B cell (primary cell): ENCODE measurements at regions not wholly inside any gene's neighbourhood (a gene's known extent, or its start where the extent isn't known, plus 50 kb on each side); places are given as distances from the start of the nearest gene placed in this dataset.

Experiments
- ATAC-seq: fragments of 200-7000 bp; cut with Tn5 transposase; one replicate; pipeline ENCODE4 v1.10.0; 2021; ENCODE audit warnings: low read depth, mild to moderate bottlenecking, moderate number of reproducible peaks, moderate library complexity
- CTCF ChIA-PET: fragments of 350-600 bp; sonication (Branson Sonifier 250); formaldehyde crosslinking; loops from one replicate; lab custom pipeline; 2021; ENCODE audit warnings: antibody characterized with exemption, inconsistent platforms; lab: Charles Lee
- POLR2A ChIA-PET: fragments of 350-600 bp; sonication (Branson Sonifier 250); formaldehyde crosslinking; loops from one replicate; lab custom pipeline; 2021; ENCODE audit warnings: antibody characterized with exemption; lab: Charles Lee
- DNase-seq: peaks from one replicate; pipeline ENCODE4 v3.0.0; 2013
- H2AFZ ChIP-seq: 2 replicates; pipeline ENCODE4 v1.6.1; 2012; ENCODE audit warnings: mild to moderate bottlenecking, low read depth, low read length; ENCODE audit not compliant: insufficient read depth, poor library complexity, severe bottlenecking
- H3K27ac ChIP-seq, 2 donors: 1 replicate in 1 of 2; 2 replicates in 1 of 2; pipeline ENCODE4 v1.5.1; 2012 to 2013; ENCODE audit warnings: low read length in 2 of 2, mild to moderate bottlenecking in 2 of 2, moderate library complexity in 1 of 2
- H3K27me3 ChIP-seq, 4 experiments: fragments of 200-600 bp in 1 of 4; sonication (generic) in 1 of 4; replicated peaks in 1 of 4; 1 replicate in 2 of 4; 2 replicates in 2 of 4; pipeline versions ENCODE4 v1.6.1 to v1.7.0; 2013 to 2016; ENCODE audit warnings: low read length in 3 of 4, mild to moderate bottlenecking in 2 of 4, mixed read lengths in 1 of 4, moderate library complexity in 1 of 4; ENCODE audit not compliant: insufficient read depth in 4 of 4, control insufficient read depth in 3 of 4; ENCODE audit errors: control extremely low read depth in 1 of 4
- H3K36me3 ChIP-seq, 2 experiments: replicated peaks in 1 of 2; 1 replicate in 1 of 2; 2 replicates in 1 of 2; pipeline versions ENCODE4 v1.6.1 to v1.7.1; 2013; ENCODE audit warnings: low read length in 1 of 2; ENCODE audit not compliant: insufficient read depth in 2 of 2, control insufficient read depth in 1 of 2; ENCODE audit errors: control extremely low read depth in 1 of 2, extremely low read depth in 1 of 2
- H3K4me1 ChIP-seq, 2 donors: fragments of 200-600 bp in 1 of 2; sonication (generic) in 1 of 2; 1 replicate in 1 of 2; 2 replicates in 1 of 2; pipeline versions ENCODE4 v1.5.1 to v1.6.1; 2013 to 2017; ENCODE audit warnings: low read length in 2 of 2; ENCODE audit not compliant: control insufficient read depth in 2 of 2, insufficient read depth in 2 of 2
- H3K4me2 ChIP-seq: replicated peaks from 2 replicates; pipeline ENCODE3; 2012; ENCODE audit warnings: mild to moderate bottlenecking, low read depth, low read length; ENCODE audit not compliant: poor library complexity, severe bottlenecking
- H3K4me3 ChIP-seq, 5 experiments: fragments of 200-600 bp in 1 of 5; sonication (generic) in 1 of 5; 1 replicate in 3 of 5; 2 replicates in 2 of 5; pipeline versions ENCODE4 v1.5.1 to v1.7.0; 2011 to 2016; ENCODE audit warnings: low read length in 4 of 5, mild to moderate bottlenecking in 4 of 5, low read depth in 2 of 5, control low read depth in 1 of 5, moderate library complexity in 1 of 5; ENCODE audit not compliant: insufficient read depth in 1 of 5; ENCODE audit errors: control extremely low read depth in 1 of 5, extremely low read depth in 1 of 5
- H3K79me2 ChIP-seq: fragments of 200-600 bp; sonication (generic); one replicate; pipeline ENCODE4 v1.6.0; 2016; ENCODE audit warnings: low read length; ENCODE audit not compliant: control insufficient read depth, insufficient read depth
- H3K9ac ChIP-seq: fragments of 200-600 bp; sonication (generic); 2 replicates; pipeline ENCODE4 v1.6.1; 2017; ENCODE audit warnings: mild to moderate bottlenecking, low read length, moderate library complexity
- H3K9me3 ChIP-seq, 3 donors: one replicate each; pipeline versions ENCODE4 v1.6.1 to v1.7.1; 2013; ENCODE audit warnings: low read length in 2 of 3; ENCODE audit not compliant: control insufficient read depth in 2 of 3, insufficient read depth in 1 of 3; ENCODE audit errors: control extremely low read depth in 1 of 3
- H4K20me1 ChIP-seq: 2 replicates; pipeline ENCODE4 v1.6.0; 2012; ENCODE audit warnings: mild to moderate bottlenecking, low read length; ENCODE audit not compliant: insufficient read depth, control insufficient read depth, poor library complexity, severe bottlenecking
- H3K27ac Mint-ChIP-seq: one replicate; pipeline ENCODE4 v1.8.0; 2021; ENCODE audit warnings: mixed read lengths
- H3K27me3 Mint-ChIP-seq: one replicate; pipeline ENCODE4 v1.8.0; 2021; ENCODE audit warnings: mixed read lengths
- H3K4me1 Mint-ChIP-seq: one replicate; pipeline ENCODE4 v1.8.0; 2021; ENCODE audit warnings: mixed read lengths
- H3K4me3 Mint-ChIP-seq: one replicate; pipeline ENCODE4 v1.8.0; 2021; ENCODE audit warnings: mixed read lengths
- H3K9me3 Mint-ChIP-seq: one replicate; pipeline ENCODE4 v1.8.0; 2022; ENCODE audit warnings: mixed read lengths; ENCODE audit not compliant: insufficient read depth
- EZH2 ChIP-seq: IDR thresholded peaks from 2 replicates; pipeline ENCODE4 v1.6.1; 2012; ENCODE audit warnings: borderline replicate concordance, low read depth, mild to moderate bottlenecking, moderate library complexity, low read length; ENCODE audit not compliant: insufficient read depth, poor library complexity, severe bottlenecking
- WGBS: methylation state at CpG from one replicate; pipeline ENCODE4 v1.1.5; 2013; ENCODE audit warnings: missing lambda C conversion rate; ENCODE audit not compliant: insufficient coverage; 5-methylcytosine and 5-hydroxymethylcytosine counted together
- intact Hi-C: fragments of 100-400 bp; cut with micrococcal nuclease; formaldehyde crosslinking; loops from one replicate; pipeline ENCODE4 v1.10.0; 2022
- TF ChIP-seq, protein P1 (sequence below): fragments of 200-600 bp; IDR thresholded peaks from one replicate; pipeline ENCODE4 v1.8.0; 2022; ENCODE audit warnings: antibody characterized with exemption, mild to moderate bottlenecking

DNA sequence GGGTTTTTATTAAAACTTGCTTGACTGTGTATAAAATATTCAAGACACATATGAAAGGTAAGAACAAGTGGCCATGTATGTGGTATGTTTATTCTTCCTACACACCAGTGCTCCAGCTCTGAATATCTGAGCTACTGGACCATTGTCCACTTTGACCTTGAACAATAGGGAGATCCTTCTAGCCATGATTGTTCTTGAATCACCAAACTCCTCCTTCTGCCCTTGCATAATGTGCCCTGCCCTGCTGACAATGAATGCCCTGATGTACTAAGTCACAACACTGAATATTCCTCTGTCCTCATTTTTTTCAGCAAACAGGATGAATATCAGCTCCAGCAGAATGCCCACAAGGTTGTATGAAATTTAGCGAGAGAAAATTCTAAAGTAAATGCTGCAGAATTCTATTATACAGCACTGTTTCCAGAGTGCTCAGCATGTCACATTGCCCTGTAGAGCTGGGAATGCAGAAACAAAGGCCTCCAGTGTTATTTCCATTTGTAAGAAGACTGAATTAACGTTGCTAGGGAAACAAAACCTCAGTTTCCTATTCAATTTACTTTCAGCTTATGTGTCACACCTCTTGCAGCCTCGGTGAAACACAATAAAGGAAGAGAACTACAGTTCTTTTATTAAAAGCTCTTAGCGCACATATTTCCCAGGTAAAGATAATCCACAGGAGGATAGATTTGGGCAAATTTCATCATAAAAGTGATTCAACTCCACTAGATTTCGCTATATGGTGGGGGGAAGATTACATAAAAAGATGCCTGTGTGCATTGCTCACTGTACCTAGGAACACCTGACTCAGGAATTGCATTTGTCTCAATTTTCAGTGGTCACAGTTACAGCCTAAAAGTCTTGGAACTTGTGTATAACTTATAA, 187.4 kb upstream of the ATP1B1 start:
- Histone ChIP-seq H3K9ac (no peak overlapping the region), H3K36me3 (no peaks in the 10 kb centered on the region), H3K4me2 (no peak overlapping the region), H3K27me3 (no peaks in the 10 kb centered on the region), H4K20me1 (no peaks in the 10 kb centered on the region), H2AFZ (no peak overlapping the region), H3K4me1 (no peaks in the 10 kb centered on the region), H3K79me2 (no peaks in the 10 kb centered on the region), H3K9me3 (no peaks in the 10 kb centered on the region), H3K27ac (no peak overlapping the region), H3K4me3 (no peak overlapping the region)
- TF ChIP-seq EZH2: no peak
- TF ChIP-seq, protein P1, sequence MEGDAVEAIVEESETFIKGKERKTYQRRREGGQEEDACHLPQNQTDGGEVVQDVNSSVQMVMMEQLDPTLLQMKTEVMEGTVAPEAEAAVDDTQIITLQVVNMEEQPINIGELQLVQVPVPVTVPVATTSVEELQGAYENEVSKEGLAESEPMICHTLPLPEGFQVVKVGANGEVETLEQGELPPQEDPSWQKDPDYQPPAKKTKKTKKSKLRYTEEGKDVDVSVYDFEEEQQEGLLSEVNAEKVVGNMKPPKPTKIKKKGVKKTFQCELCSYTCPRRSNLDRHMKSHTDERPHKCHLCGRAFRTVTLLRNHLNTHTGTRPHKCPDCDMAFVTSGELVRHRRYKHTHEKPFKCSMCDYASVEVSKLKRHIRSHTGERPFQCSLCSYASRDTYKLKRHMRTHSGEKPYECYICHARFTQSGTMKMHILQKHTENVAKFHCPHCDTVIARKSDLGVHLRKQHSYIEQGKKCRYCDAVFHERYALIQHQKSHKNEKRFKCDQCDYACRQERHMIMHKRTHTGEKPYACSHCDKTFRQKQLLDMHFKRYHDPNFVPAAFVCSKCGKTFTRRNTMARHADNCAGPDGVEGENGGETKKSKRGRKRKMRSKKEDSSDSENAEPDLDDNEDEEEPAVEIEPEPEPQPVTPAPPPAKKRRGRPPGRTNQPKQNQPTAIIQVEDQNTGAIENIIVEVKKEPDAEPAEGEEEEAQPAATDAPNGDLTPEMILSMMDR: no peak
- intact Hi-C loops: no loop called here
- no peak for ATAC-seq
- Mint-ChIP-seq H3K9me3 (no peaks in the 10 kb centered on the region), H3K27me3 (no peaks in the 10 kb centered on the region), H3K4me3 (no peak overlapping the region), H3K27ac (no peak overlapping the region), H3K4me1 (no peaks in the 10 kb centered on the region)
- no CpG with 5 or more reads among the region's 5 CpGs for WGBS
- POLR2A ChIA-PET: no interaction called here
- CTCF ChIA-PET: no interaction called here
- no peak for DNase-seq

- H3K4me1 Mint-ChIP-seq: no peaks in the 10 kb centered on the region
- no peaks in the 10 kb centered on the region for H4K20me1 ChIP-seq
- H3K27ac ChIP-seq: no peak overlapping the region
- no peak overlapping the region for H3K4me3 ChIP-seq
- TF ChIP-seq EZH2: no peak
- TF ChIP-seq, protein P1: no peak
- POLR2A ChIA-PET: no interaction called here
- no peaks in the 10 kb centered on the region for H3K79me2 ChIP-seq
- WGBS: 83% methylated on average over 5 of the region's 6 CpGs
- H3K4me1 ChIP-seq: no peaks in the 10 kb centered on the region
- ATAC-seq (no peak), DNase-seq (no peak)
- no peaks in the 10 kb centered on the region for H3K27me3 Mint-ChIP-seq
- H3K4me2 ChIP-seq: no peak overlapping the region
- no peaks in the 10 kb centered on the region for H3K27me3 ChIP-seq
- CTCF ChIA-PET: no interaction called here
- H3K9me3 Mint-ChIP-seq: no peaks in the 10 kb centered on the region
- H3K36me3 ChIP-seq: no peaks in the 10 kb centered on the region
- no peak overlapping the region for H2AFZ ChIP-seq
- H3K9ac ChIP-seq: no peak overlapping the region
- no peak overlapping the region for H3K27ac Mint-ChIP-seq
- intact Hi-C loops: no loop called here
- no peak overlapping the region for H3K4me3 Mint-ChIP-seq
- H3K9me3 ChIP-seq: no peaks in the 10 kb centered on the region
These were observed 185.9 kb upstream of the ATP1B1 start for GRCh38 chr1:168920456-168921094.
